ENCODE measurements at regions not wholly inside any gene's neighbourhood (a gene's known extent, or its start where the extent isn't known, plus 50 kb on each side); places are given as distances from the start of the nearest gene placed in this dataset.

DNA sequence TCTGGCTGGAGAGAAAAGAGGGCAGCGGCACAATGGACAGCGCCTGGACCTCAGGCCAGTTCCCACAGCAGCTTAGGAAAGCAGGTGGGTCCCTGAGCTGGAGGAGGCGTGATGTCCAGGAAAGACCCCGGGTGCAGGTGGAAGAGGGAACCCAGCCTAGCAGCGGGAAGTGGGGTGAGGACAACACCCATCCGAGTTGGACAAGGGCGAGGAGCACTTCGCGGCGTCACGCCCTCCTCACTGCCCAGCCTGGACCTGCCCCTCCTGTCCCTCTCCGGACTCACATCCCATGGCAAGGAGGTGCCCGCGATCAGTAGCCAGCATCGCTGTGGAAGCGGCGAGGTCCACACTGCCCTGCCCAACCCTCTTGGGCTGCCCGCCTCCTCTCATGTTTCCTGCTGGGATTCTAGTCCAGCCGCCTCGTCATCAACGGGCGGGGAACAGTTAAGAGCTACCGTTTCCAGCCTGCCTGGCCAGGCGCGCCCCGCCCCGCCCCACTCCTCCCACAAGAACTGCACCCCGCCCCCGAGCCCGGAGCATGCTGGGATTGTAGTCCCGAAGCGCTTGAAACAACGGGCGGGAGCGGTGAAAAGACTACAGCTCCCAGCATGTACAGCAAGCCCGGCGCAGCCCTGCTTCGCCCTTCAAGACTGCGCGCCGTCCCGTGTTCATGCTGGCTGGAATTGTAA, 930.6 kb upstream of the ZNF722 start (continued):
- TF ChIP-seq, protein P1, sequence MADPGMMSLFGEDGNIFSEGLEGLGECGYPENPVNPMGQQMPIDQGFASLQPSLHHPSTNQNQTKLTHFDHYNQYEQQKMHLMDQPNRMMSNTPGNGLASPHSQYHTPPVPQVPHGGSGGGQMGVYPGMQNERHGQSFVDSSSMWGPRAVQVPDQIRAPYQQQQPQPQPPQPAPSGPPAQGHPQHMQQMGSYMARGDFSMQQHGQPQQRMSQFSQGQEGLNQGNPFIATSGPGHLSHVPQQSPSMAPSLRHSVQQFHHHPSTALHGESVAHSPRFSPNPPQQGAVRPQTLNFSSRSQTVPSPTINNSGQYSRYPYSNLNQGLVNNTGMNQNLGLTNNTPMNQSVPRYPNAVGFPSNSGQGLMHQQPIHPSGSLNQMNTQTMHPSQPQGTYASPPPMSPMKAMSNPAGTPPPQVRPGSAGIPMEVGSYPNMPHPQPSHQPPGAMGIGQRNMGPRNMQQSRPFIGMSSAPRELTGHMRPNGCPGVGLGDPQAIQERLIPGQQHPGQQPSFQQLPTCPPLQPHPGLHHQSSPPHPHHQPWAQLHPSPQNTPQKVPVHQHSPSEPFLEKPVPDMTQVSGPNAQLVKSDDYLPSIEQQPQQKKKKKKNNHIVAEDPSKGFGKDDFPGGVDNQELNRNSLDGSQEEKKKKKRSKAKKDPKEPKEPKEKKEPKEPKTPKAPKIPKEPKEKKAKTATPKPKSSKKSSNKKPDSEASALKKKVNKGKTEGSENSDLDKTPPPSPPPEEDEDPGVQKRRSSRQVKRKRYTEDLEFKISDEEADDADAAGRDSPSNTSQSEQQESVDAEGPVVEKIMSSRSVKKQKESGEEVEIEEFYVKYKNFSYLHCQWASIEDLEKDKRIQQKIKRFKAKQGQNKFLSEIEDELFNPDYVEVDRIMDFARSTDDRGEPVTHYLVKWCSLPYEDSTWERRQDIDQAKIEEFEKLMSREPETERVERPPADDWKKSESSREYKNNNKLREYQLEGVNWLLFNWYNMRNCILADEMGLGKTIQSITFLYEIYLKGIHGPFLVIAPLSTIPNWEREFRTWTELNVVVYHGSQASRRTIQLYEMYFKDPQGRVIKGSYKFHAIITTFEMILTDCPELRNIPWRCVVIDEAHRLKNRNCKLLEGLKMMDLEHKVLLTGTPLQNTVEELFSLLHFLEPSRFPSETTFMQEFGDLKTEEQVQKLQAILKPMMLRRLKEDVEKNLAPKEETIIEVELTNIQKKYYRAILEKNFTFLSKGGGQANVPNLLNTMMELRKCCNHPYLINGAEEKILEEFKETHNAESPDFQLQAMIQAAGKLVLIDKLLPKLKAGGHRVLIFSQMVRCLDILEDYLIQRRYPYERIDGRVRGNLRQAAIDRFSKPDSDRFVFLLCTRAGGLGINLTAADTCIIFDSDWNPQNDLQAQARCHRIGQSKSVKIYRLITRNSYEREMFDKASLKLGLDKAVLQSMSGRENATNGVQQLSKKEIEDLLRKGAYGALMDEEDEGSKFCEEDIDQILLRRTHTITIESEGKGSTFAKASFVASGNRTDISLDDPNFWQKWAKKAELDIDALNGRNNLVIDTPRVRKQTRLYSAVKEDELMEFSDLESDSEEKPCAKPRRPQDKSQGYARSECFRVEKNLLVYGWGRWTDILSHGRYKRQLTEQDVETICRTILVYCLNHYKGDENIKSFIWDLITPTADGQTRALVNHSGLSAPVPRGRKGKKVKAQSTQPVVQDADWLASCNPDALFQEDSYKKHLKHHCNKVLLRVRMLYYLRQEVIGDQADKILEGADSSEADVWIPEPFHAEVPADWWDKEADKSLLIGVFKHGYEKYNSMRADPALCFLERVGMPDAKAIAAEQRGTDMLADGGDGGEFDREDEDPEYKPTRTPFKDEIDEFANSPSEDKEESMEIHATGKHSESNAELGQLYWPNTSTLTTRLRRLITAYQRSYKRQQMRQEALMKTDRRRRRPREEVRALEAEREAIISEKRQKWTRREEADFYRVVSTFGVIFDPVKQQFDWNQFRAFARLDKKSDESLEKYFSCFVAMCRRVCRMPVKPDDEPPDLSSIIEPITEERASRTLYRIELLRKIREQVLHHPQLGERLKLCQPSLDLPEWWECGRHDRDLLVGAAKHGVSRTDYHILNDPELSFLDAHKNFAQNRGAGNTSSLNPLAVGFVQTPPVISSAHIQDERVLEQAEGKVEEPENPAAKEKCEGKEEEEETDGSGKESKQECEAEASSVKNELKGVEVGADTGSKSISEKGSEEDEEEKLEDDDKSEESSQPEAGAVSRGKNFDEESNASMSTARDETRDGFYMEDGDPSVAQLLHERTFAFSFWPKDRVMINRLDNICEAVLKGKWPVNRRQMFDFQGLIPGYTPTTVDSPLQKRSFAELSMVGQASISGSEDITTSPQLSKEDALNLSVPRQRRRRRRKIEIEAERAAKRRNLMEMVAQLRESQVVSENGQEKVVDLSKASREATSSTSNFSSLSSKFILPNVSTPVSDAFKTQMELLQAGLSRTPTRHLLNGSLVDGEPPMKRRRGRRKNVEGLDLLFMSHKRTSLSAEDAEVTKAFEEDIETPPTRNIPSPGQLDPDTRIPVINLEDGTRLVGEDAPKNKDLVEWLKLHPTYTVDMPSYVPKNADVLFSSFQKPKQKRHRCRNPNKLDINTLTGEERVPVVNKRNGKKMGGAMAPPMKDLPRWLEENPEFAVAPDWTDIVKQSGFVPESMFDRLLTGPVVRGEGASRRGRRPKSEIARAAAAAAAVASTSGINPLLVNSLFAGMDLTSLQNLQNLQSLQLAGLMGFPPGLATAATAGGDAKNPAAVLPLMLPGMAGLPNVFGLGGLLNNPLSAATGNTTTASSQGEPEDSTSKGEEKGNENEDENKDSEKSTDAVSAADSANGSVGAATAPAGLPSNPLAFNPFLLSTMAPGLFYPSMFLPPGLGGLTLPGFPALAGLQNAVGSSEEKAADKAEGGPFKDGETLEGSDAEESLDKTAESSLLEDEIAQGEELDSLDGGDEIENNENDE (IDR thresholded peaks at IDR 0.05; ENCODE audit: low read depth, low read length): no peak
- TF ChIP-seq PCBP1 (IDR thresholded peaks at IDR 0.05; ENCODE audit: low read depth, low read length, poor library complexity, severe bottlenecking): no peak
- TF ChIP-seq NRF1 (conservative IDR thresholded peaks at IDR 0.05 in 1 of 2, IDR thresholded peaks at IDR 0.05 in 1 of 2): peak; percentile 31 to 36; a peak in 2 of 4 replicates
- TF ChIP-seq ZBTB8A (IDR thresholded peaks at IDR 0.05; ENCODE audit: partially characterized antibody): no peak
- TF ChIP-seq HCFC1 (IDR thresholded peaks at IDR 0.05; ENCODE audit: low read depth, low read length): peak; percentile 79
- no peak for TF ChIP-seq ZNF76 (CRISPR knock-in tag; IDR thresholded peaks at IDR 0.05; ENCODE audit: borderline replicate concordance)
- TF ChIP-seq CAMTA2 (CRISPR knock-in tag; conservative IDR thresholded peaks at IDR 0.05): no peak
- TF ChIP-seq, protein P2, sequence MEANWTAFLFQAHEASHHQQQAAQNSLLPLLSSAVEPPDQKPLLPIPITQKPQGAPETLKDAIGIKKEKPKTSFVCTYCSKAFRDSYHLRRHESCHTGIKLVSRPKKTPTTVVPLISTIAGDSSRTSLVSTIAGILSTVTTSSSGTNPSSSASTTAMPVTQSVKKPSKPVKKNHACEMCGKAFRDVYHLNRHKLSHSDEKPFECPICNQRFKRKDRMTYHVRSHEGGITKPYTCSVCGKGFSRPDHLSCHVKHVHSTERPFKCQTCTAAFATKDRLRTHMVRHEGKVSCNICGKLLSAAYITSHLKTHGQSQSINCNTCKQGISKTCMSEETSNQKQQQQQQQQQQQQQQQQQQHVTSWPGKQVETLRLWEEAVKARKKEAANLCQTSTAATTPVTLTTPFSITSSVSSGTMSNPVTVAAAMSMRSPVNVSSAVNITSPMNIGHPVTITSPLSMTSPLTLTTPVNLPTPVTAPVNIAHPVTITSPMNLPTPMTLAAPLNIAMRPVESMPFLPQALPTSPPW (CRISPR knock-in tag; IDR thresholded peaks at IDR 0.05): peak; percentile 24; the same call in 1 of the 2 replicates
- TF ChIP-seq NR2C2 (CRISPR knock-in tag; IDR thresholded peaks at IDR 0.05): no peak
- no peak for TF ChIP-seq NR2C2 (tag; IDR thresholded peaks at IDR 0.05)
- TF ChIP-seq, protein P3, sequence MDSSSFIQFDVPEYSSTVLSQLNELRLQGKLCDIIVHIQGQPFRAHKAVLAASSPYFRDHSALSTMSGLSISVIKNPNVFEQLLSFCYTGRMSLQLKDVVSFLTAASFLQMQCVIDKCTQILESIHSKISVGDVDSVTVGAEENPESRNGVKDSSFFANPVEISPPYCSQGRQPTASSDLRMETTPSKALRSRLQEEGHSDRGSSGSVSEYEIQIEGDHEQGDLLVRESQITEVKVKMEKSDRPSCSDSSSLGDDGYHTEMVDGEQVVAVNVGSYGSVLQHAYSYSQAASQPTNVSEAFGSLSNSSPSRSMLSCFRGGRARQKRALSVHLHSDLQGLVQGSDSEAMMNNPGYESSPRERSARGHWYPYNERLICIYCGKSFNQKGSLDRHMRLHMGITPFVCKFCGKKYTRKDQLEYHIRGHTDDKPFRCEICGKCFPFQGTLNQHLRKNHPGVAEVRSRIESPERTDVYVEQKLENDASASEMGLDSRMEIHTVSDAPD (CRISPR knock-in tag; IDR thresholded peaks at IDR 0.05): no peak
